GM12878 (cell line): ENCODE measurements at regions not wholly inside any gene's neighbourhood (a gene's known extent, or its start where the extent isn't known, plus 50 kb on each side); places are given as distances from the start of the nearest gene placed in this dataset.

Experiments used
- ATF3 ChIP-seq: IDR thresholded peaks from 2 replicates; pipeline ENCODE4 v1.6.1; 2011; ENCODE audit warnings: low read depth, mild to moderate bottlenecking, low read length, moderate library complexity, borderline replicate concordance; ENCODE audit errors: extremely low read depth
- BMI1 ChIP-seq: fragments of 450-650 bp; IDR thresholded peaks from 2 replicates; pipeline ENCODE4 v1.6.1; 2016; ENCODE audit warnings: mild to moderate bottlenecking, moderate library complexity, borderline replicate concordance
- CHD4 ChIP-seq: fragments of 200-600 bp; sonication (generic); IDR thresholded peaks from 2 replicates; pipeline ENCODE4 v1.6.1; 2016; ENCODE audit warnings: mild to moderate bottlenecking
- ETV6 ChIP-seq, 2 experiments: fragments of 450-650 bp in 1 of 2; IDR thresholded peaks in 1 of 2; conservative IDR thresholded peaks in 1 of 2; 2 replicates each; pipeline ENCODE4 v1.6.1; 2014; ENCODE audit warnings: antibody characterized with exemption in 1 of 2, borderline replicate concordance in 1 of 2, low read depth in 1 of 2, mild to moderate bottlenecking in 1 of 2, moderate library complexity in 1 of 2
- HCFC1 ChIP-seq: fragments of 150-350 bp; IDR thresholded peaks from 2 replicates; pipeline ENCODE4 v1.6.1; 2014; ENCODE audit warnings: low read length
- IKZF1 ChIP-seq: fragments of 450-650 bp; conservative IDR thresholded peaks from 2 replicates; pipeline ENCODE4 v1.6.1; 2017; ENCODE audit warnings: antibody characterized with exemption, mild to moderate bottlenecking
- MAX ChIP-seq: IDR thresholded peaks from 2 replicates; pipeline ENCODE4 v1.6.1; 2012; ENCODE audit warnings: low read depth, low read length, improper control_type of control experiment
- NBN ChIP-seq: fragments of 450-650 bp; IDR thresholded peaks from 2 replicates; pipeline ENCODE4 v1.6.1; 2016
- PAX8 ChIP-seq: fragments of 450-650 bp; IDR thresholded peaks from 2 replicates; pipeline ENCODE4 v1.6.1; 2017; ENCODE audit warnings: mild to moderate bottlenecking, moderate library complexity
- POLR2AphosphoS2 ChIP-seq: IDR thresholded peaks from 2 replicates; pipeline ENCODE4 v1.6.1; 2011; ENCODE audit warnings: low read depth, mild to moderate bottlenecking, low read length, improper control_type of control experiment, moderate library complexity
- POLR2AphosphoS5 ChIP-seq: IDR thresholded peaks from 2 replicates; pipeline ENCODE4 v1.6.1; 2011; ENCODE audit warnings: mild to moderate bottlenecking, low read length, inconsistent platforms
- PRDM15 ChIP-seq: fragments of 450-650 bp; formaldehyde crosslinking; IDR thresholded peaks from 2 replicates; pipeline ENCODE4 v1.4.0; 2020; ENCODE audit warnings: mild to moderate bottlenecking, moderate library complexity
- RB1 ChIP-seq: fragments of 450-650 bp; formaldehyde crosslinking; IDR thresholded peaks from 2 replicates; pipeline ENCODE4 v1.6.1; 2017; ENCODE audit warnings: mild to moderate bottlenecking, borderline replicate concordance
- SIX5 ChIP-seq: IDR thresholded peaks from 2 replicates; pipeline ENCODE4 v1.6.1; 2011; ENCODE audit warnings: mild to moderate bottlenecking, low read depth, low read length, moderate library complexity; ENCODE audit not compliant: severe bottlenecking
- SPI1 ChIP-seq: IDR thresholded peaks from 2 replicates; pipeline ENCODE4 v1.6.1; 2011; ENCODE audit warnings: low read depth, mild to moderate bottlenecking, low read length, moderate library complexity, borderline replicate concordance; ENCODE audit not compliant: insufficient read depth
- SREBF2 ChIP-seq: IDR thresholded peaks from 2 replicates; pipeline ENCODE4 v1.6.1; 2012; ENCODE audit warnings: mild to moderate bottlenecking, low read length
- SUZ12 ChIP-seq: fragments of 200-600 bp; sonication (generic); IDR thresholded peaks from one replicate; pipeline ENCODE4 v1.6.1; 2018; ENCODE audit warnings: antibody characterized with exemption, mild to moderate bottlenecking; ENCODE audit not compliant: unreplicated experiment
- USF2 ChIP-seq: IDR thresholded peaks from 2 replicates; pipeline ENCODE4 v1.6.1; 2011; ENCODE audit warnings: low read depth, low read length, improper control_type of control experiment, borderline replicate concordance
- ZBTB40 ChIP-seq: fragments of 450-650 bp; IDR thresholded peaks from 2 replicates; pipeline ENCODE4 v1.6.1; 2016; ENCODE audit warnings: mild to moderate bottlenecking, moderate library complexity, borderline replicate concordance
- ZZZ3 ChIP-seq: IDR thresholded peaks from 2 replicates; pipeline ENCODE4 v1.6.1; 2011; ENCODE audit warnings: low read depth; ENCODE audit not compliant: control insufficient read depth, insufficient read length

- TF ChIP-seq ZBTB40 = no peak; the same call in 1 of the 2 replicates
- TF ChIP-seq HCFC1 = no peak
- no peak for TF ChIP-seq PRDM15
- no peak for TF ChIP-seq CHD4
- TF ChIP-seq BMI1 = peak; percentile 68; the same call in 1 of the 2 replicates
- TF ChIP-seq POLR2AphosphoS2 = no peak
- no peak for TF ChIP-seq ATF3
- no peak for TF ChIP-seq SREBF2
- no peak for TF ChIP-seq RB1
- TF ChIP-seq POLR2AphosphoS5 = no peak
- no peak for TF ChIP-seq ZZZ3
- peak in 1 of 2 experiments; percentile 86; a peak in 2 of 4 replicates for TF ChIP-seq ETV6 (conservative IDR thresholded peaks at IDR 0.05 in 1 of 2, IDR thresholded peaks at IDR 0.05 in 1 of 2; ENCODE audit: borderline replicate concordance in 1 of 2, low read depth in 1 of 2)
- 0 out of 2 replicates have a peak, but pooled peaks have one; percentile 16 for TF ChIP-seq SPI1
- peak; percentile 82 for TF ChIP-seq MAX
- TF ChIP-seq IKZF1 = peak; percentile 82
- TF ChIP-seq USF2 = no peak; the same call in 1 of the 2 replicates
- TF ChIP-seq SUZ12 = no peak
- no peak for TF ChIP-seq PAX8
- no peak for TF ChIP-seq SIX5
- peak; percentile 63; the same call in 1 of the 2 replicates for TF ChIP-seq NBN
Measured at GRCh38 chr15:39426552-39427532, 154.0 kb upstream of the THBS1 start (continued).
